MM.1S (cell line): ENCODE measurements at regions not wholly inside any gene's neighbourhood (a gene's known extent, or its start where the extent isn't known, plus 50 kb on each side); places are given as distances from the start of the nearest gene placed in this dataset.

ENCODE experiments used
- EZH2 ChIP-seq: fragments of 300-600 bp; sonication (generic); optimal IDR thresholded peaks from 2 replicates; pipeline ENCODE3; 2017; ENCODE audit warnings: low read depth, mild to moderate bottlenecking, antibody characterized with exemption, low read length, mixed read lengths
- TF ChIP-seq, protein P1 (sequence below): fragments of 300-600 bp; sonication (generic); IDR thresholded peaks from 2 replicates; pipeline ENCODE4 v1.5.1; 2016; ENCODE audit warnings: antibody characterized with exemption, low read length, mixed read lengths

DNA sequence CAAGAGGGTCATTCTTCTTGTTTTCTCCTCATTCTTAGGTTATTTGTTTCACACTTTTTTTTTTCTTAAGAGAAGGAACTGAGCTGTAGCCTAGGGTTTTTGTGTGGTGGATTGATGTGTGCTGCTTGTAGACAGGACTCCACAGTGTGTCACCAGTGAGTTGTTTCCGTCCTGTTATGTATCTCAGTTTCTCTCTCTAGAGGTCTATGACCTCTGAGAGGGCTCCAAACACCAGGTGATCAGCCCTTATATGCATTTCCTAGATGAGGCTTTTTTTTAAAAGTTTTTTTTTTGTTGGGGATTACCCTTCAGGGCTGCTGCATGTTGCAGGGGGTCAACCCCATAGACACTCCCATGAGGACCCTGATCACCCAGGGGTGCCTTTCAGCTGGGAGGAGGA, 124.2 kb upstream of the MAST4 start:
- TF ChIP-seq, protein P1, sequence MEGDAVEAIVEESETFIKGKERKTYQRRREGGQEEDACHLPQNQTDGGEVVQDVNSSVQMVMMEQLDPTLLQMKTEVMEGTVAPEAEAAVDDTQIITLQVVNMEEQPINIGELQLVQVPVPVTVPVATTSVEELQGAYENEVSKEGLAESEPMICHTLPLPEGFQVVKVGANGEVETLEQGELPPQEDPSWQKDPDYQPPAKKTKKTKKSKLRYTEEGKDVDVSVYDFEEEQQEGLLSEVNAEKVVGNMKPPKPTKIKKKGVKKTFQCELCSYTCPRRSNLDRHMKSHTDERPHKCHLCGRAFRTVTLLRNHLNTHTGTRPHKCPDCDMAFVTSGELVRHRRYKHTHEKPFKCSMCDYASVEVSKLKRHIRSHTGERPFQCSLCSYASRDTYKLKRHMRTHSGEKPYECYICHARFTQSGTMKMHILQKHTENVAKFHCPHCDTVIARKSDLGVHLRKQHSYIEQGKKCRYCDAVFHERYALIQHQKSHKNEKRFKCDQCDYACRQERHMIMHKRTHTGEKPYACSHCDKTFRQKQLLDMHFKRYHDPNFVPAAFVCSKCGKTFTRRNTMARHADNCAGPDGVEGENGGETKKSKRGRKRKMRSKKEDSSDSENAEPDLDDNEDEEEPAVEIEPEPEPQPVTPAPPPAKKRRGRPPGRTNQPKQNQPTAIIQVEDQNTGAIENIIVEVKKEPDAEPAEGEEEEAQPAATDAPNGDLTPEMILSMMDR = no peak
- no peak for TF ChIP-seq EZH2
